T follicular helper cell (primary cell): ENCODE measurements at regions not wholly inside any gene's neighbourhood (a gene's known extent, or its start where the extent isn't known, plus 50 kb on each side); places are given as distances from the start of the nearest gene placed in this dataset.

Source experiments
- DNase-seq: peaks from one replicate; pipeline ENCODE4 v3.0.0-alpha.2; 2020; ENCODE audit warnings: low read depth

DNA sequence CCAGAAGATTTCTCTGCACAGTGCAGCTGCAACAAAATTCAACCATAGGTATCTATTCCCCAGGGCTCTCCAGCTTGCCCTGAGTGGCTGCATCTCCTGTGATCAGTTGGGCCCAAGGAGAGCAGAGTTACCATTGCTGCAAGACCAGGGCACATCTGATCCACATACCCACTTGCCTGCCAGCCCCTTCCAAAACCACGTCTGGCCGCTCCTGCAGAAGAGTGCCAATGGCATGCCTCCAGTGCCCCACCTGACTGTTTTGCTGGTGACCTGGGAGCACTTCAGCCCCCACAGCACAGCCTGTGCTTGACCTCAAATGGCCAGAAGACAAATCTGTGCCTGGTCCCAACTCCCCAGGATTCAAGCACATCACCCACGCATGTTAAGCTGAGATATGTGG, 526.1 kb upstream of the GBE1 start:
- no peak for DNase-seq

- no peak for DNase-seq
Observed at GRCh38 chr3:82281205-82281604, 519.8 kb upstream of the GBE1 start.

DNA sequence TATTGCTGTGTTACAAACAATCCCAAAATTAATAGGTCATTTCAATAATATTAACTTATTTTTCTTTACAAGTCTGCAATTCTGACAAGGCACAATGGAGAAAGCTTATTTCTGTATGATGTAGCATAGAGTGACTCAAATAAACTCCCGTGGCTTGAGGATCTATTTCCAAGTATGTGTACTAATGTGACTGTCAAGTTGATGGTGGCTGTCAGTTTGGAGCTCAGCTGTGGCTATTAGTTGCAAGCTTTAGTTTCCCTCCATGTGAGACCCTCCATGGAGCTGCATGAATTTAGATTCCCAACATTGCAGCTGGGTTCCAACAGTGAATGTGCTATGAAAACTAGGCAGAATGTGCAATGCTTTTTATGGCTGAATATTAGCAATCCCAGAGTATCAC, 515.5 kb upstream of the GBE1 start:
- no peak for DNase-seq

DNA sequence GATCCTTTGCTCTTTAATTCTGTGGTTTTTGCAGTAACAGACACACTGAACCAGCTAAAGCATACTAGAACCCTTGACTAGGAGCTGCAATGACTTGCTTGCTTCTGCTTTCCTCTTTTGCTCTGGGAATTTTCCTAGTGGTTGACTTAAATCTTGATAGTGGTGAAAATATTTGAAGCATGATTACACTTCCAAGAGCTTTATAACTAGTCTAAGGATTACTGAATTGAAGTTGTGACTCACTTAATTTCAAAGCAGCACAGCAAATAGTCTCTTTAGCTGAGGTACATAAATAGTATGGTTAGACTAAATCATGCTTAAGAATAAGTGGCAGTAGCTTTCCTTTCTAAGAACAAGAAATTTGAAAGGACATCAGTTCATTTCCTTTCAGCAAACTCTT, 513.5 kb upstream of the GBE1 start:
- no peak for DNase-seq

DNA sequence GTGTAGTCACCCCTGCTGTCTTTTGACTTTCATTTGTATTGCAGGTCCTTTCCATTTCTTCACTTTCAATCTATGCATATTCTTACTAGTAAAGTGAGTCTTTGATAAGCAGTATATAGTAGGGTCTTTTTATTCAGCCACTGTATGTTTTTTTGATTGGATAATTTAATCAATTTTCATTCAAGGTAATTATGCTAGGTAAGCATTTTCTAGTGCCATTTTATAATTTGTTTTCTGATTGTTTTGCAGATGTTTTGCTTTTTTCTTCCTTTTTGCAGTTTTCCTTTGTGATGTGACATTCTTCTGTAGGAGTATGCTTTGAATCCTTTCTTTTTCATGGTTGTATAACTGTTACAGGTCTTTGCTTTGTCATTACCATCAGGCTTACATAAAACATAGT, 504.3 kb upstream of the GBE1 start:
- DNase-seq = no peak

GRCh38 chr3:82262193-82262592, 500.7 kb upstream of the GBE1 start:
- no peak for DNase-seq

GRCh38 chr3:82261637-82262036, 500.2 kb upstream of the GBE1 start:
- DNase-seq = no peak

- DNase-seq = no peak
Observed at GRCh38 chr3:82261013-82261412, 499.6 kb upstream of the GBE1 start.

DNA sequence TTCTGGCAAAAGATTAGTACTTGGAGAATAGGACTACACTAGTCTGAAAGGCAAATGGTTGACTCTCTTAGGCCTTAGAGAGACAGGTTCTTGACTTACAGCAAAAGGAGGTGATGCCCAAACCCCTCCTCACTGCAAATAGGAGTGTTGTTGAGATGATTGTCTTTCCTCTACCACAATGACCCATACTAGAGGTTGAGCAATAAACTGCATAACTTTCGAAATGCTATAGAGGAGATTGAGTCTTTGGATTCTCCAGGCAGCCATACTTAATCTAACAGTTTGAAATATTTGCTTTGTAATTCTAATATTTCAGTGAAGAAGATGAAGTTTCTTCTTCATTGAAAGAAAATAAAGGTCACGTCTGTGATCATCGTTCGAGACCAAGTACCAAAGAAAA, 498.5 kb upstream of the GBE1 start:
- DNase-seq = no peak

DNA sequence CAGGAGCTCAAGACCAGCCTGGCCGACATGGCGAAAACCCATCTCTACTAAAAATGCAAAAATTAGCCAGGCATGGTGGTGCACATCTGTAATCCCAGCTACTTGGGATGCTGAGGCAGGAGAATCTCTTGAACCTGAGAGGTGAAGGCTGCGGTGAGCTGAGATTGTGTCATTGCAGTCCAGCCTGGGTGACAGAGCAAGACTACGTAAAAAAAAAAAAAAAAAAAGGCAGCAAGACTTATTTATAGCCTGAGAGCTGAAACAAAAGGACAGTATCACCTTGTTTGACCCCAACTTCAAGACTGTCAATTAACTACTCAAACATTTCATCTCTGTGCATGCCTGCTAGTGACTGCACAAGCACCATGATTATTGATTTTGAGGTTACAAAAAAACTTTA, 478.9 kb upstream of the GBE1 start:
- no peak for DNase-seq

DNA sequence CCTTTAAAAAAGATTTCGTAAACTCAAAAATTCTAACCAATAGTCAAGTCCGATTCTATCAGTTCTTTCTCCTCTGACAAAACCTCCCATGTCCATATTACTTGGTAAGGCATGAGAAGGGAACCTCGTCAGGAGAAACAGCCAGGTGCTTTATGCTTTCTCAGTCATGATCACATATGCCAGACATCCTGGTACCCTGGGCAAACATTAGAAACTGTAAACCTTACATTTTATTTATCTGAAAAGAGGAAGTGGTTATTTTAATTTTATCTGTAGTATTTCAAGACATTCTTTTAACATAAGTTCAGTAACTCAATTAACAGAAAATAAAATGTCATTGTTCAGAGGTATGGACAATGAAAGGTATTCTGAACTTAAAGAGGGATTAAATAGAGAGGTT, 474.8 kb upstream of the GBE1 start:
- no peak for DNase-seq

- no peak for DNase-seq
Observed at GRCh38 chr3:82229397-82229796, 468.0 kb upstream of the GBE1 start.

DNA sequence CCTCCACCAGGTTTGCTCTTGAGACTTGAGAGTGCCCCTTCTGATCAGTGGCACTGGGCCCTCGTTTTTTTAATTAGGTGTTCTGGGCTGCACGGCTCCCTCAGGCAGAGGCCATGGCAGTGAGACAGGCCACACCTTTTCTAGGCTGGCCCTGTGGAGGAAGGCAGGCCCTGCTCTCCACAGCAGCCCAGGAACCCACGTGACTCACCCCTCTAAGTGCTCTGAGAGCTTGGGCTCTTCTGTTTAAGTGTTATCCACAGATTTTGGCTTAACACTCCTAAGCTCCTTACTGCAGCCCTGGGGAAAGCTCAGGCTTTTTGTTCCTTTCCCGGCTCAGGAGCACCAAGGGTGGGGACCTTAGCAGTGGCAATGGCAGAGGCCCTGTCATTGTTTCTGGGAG, 463.2 kb upstream of the GBE1 start:
- DNase-seq = no peak

DNA sequence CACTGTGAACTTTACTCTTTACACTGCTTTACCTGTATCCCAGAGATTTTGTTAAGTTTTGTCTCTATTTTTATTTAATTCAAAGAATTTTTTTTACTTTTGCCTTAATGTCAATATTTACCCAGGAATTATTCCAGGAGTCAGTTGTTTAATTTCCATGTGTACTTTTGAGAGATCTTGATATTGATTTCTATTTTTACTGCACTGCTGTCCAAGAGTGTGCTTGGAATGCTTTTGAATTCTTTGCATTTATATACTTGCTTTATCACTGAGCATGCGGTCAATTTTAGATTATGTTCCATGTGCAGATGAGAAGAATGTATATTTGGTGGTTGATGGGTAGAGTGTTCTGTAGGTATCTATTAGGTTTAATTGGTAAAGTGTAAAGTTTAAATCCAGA, 461.0 kb upstream of the GBE1 start:
- no peak for DNase-seq

DNA sequence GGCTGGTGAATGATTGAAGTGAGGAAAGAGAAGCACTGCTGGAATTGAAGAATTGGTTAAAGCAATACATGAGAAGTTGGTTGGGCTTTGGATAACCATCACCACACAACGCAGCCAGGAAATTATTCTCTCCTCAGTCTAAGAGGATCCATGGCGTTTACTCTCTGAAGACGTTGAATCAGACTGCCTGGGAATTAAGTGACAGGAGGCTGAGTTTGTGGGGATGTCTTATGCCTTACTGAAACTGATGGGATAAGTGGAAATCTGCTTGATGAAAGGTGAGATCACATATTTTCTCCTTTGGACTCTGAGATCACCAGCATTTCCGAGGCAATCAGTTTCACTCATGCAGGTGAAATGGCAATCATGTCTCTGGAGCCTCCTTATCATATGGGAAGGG, 456.1 kb upstream of the GBE1 start:
- no peak for DNase-seq

- no peak for DNase-seq
Observed at GRCh38 chr3:82208002-82208710, 446.7 kb upstream of the GBE1 start.

GRCh38 chr3:82202269-82202668, 440.8 kb upstream of the GBE1 start:
- DNase-seq = no peak

DNA sequence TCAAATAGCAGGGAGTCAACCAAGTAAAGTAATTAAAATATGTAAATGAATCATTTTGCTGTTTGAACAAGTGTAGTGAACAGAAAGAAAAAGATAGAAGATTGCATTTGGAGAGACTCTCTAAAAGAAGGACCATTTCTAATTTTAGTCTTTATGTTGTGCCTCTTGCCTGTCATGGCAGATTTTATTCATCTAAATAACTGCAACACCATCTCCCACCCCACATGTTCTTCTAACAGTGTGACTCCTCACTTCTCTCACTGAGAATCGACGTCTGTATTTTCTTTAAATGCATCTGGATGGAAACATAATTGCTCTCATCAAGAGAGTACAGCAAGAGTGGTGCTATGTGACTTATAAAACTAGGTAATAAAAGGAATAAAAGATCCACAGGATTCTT, 439.9 kb upstream of the GBE1 start:
- no peak for DNase-seq

DNA sequence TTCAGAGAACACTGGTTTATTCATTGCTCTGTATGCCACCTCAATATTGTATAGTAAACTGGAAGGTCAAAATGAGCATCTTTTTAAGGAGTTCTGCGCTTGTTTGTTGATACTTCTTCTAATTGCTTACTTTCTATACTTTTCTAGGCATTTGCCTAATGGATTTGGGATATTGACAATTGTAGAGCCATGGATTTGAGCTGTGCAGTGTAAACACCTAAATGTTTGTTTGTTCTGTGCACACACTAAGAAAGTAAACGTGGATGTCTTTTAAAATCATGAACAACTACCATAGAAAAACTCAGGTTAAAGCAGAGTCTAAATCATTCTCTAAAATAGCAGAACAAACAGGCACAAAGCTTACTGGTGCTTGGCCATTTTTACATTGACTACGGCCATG, 436.6 kb upstream of the GBE1 start:
- DNase-seq = no peak

GRCh38 chr3:82196645-82197044, 435.2 kb upstream of the GBE1 start:
- no peak for DNase-seq

- no peak for DNase-seq
Observed at GRCh38 chr3:82194870-82195269, 433.4 kb upstream of the GBE1 start.

GRCh38 chr3:82186017-82186416, 424.6 kb upstream of the GBE1 start:
- no peak for DNase-seq

- DNase-seq = no peak
Observed at GRCh38 chr3:82179291-82179690, 417.8 kb upstream of the GBE1 start.

- DNase-seq = no peak
Observed at GRCh38 chr3:82178291-82178690, 416.8 kb upstream of the GBE1 start.

- no peak for DNase-seq
Observed at GRCh38 chr3:82177774-82178173, 416.3 kb upstream of the GBE1 start.
